ENCODE measurements at regions not wholly inside any gene's neighbourhood (a gene's known extent, or its start where the extent isn't known, plus 50 kb on each side); places are given as distances from the start of the nearest gene placed in this dataset.

- no peak for DNase-seq (ENCODE audit: low read depth)
Observed at GRCh38 chr19:30897553-30897952, 451.7 kb downstream of the TSHZ3 start.

GRCh38 chr19:30897034-30897433, 452.2 kb downstream of the TSHZ3 start:
- no peak for DNase-seq (ENCODE audit: low read depth)

GRCh38 chr19:30896554-30896953, 452.7 kb downstream of the TSHZ3 start:
- DNase-seq (ENCODE audit: low read depth): no peak

GRCh38 chr19:30895946-30896345, 453.3 kb downstream of the TSHZ3 start:
- no peak for DNase-seq (ENCODE audit: low read depth)

GRCh38 chr19:30891051-30891450, 458.2 kb downstream of the TSHZ3 start:
- DNase-seq (ENCODE audit: low read depth): no peak

GRCh38 chr19:30890033-30890432, 459.2 kb downstream of the TSHZ3 start:
- no peak for DNase-seq (ENCODE audit: low read depth)

- DNase-seq (ENCODE audit: low read depth): no peak
Observed at GRCh38 chr19:30888937-30889336, 460.3 kb downstream of the TSHZ3 start.

- DNase-seq (ENCODE audit: low read depth): no peak
Observed at GRCh38 chr19:30887042-30887441, 462.2 kb downstream of the TSHZ3 start.

GRCh38 chr19:30886222-30886621, 463.0 kb downstream of the TSHZ3 start:
- no peak for DNase-seq (ENCODE audit: low read depth)

- DNase-seq (ENCODE audit: low read depth): no peak
Observed at GRCh38 chr19:30884146-30884812, 465.0 kb downstream of the TSHZ3 start.

- DNase-seq (ENCODE audit: low read depth): no peak
Observed at GRCh38 chr19:30883071-30883470, 466.2 kb downstream of the TSHZ3 start.

- no peak for DNase-seq (ENCODE audit: low read depth)
Observed at GRCh38 chr19:30882411-30883005, 466.7 kb downstream of the TSHZ3 start.

- no peak for DNase-seq (ENCODE audit: low read depth)
Observed at GRCh38 chr19:30881930-30882329, 467.3 kb downstream of the TSHZ3 start.

- no peak for DNase-seq (ENCODE audit: low read depth)
Observed at GRCh38 chr19:30881281-30881680, 468.0 kb downstream of the TSHZ3 start.

- no peak for DNase-seq (ENCODE audit: low read depth)
Observed at GRCh38 chr19:30880551-30880950, 468.7 kb downstream of the TSHZ3 start.

- no peak for DNase-seq (ENCODE audit: low read depth)
Observed at GRCh38 chr19:30880151-30880550, 469.1 kb downstream of the TSHZ3 start.

GRCh38 chr19:30879736-30880135, 469.5 kb downstream of the TSHZ3 start:
- DNase-seq (ENCODE audit: low read depth): no peak

GRCh38 chr19:30879225-30879624, 470.0 kb downstream of the TSHZ3 start:
- no peak for DNase-seq (ENCODE audit: low read depth)

- DNase-seq (ENCODE audit: low read depth): no peak
Observed at GRCh38 chr19:30878495-30878894, 470.7 kb downstream of the TSHZ3 start.

- no peak for DNase-seq (ENCODE audit: low read depth)
Observed at GRCh38 chr19:30877661-30878113, 471.5 kb downstream of the TSHZ3 start.

GRCh38 chr19:30873691-30874090, 475.5 kb downstream of the TSHZ3 start:
- no peak for DNase-seq (ENCODE audit: low read depth)

GRCh38 chr19:30873003-30873402, 476.2 kb downstream of the TSHZ3 start:
- no peak for DNase-seq (ENCODE audit: low read depth)

- DNase-seq (ENCODE audit: low read depth): no peak
Observed at GRCh38 chr19:30871979-30872378, 477.3 kb downstream of the TSHZ3 start.

- no peak for DNase-seq (ENCODE audit: low read depth)
Observed at GRCh38 chr19:30870876-30871275, 478.4 kb downstream of the TSHZ3 start.

All from stimulated activated CD8-positive, alpha-beta memory T cell treated with anti-CD3 and anti-CD28 coated beads, Interleukin-15, amount 100 ng/mL, for 24 hours (primary cell).